KMS-11 (cell line): ENCODE measurements at regions not wholly inside any gene's neighbourhood (a gene's known extent, or its start where the extent isn't known, plus 50 kb on each side); places are given as distances from the start of the nearest gene placed in this dataset.

Experiments
- H2AFZ ChIP-seq: fragments of 200-600 bp; sonication (generic); 2 replicates; pipeline ENCODE4 v1.6.1; 2016; ENCODE audit warnings: antibody characterized with exemption, mixed run types, low read depth
- H3K27ac ChIP-seq: fragments of 200-600 bp; sonication (generic); 2 replicates; pipeline ENCODE4 v1.6.1; 2016; ENCODE audit warnings: mild to moderate bottlenecking, mixed run types
- H3K27me3 ChIP-seq: fragments of 200-600 bp; sonication (generic); 2 replicates; pipeline ENCODE4 v1.6.1; 2017; ENCODE audit warnings: mild to moderate bottlenecking, low read depth, mixed run types, moderate library complexity; ENCODE audit not compliant: insufficient read depth
- H3K36me3 ChIP-seq: fragments of 200-600 bp; sonication (generic); 2 replicates; pipeline ENCODE4 v1.6.1; 2017; ENCODE audit warnings: mild to moderate bottlenecking, mixed run types; ENCODE audit not compliant: insufficient read depth
- H3K4me1 ChIP-seq: fragments of 200-600 bp; sonication (generic); 2 replicates; pipeline ENCODE4 v1.6.1; 2016; ENCODE audit warnings: mild to moderate bottlenecking, low read depth, mixed run types; ENCODE audit not compliant: poor library complexity, severe bottlenecking
- H3K4me2 ChIP-seq: fragments of 200-600 bp; sonication (generic); 2 replicates; pipeline ENCODE4 v1.7.0; 2016; ENCODE audit warnings: mild to moderate bottlenecking, mixed run types
- H3K4me3 ChIP-seq: fragments of 200-600 bp; sonication (generic); IDR thresholded peaks from 2 replicates; pipeline ENCODE4 v1.6.1; 2017; ENCODE audit warnings: low read depth, low read length, mixed read lengths; ENCODE audit not compliant: insufficient read depth
- H3K79me2 ChIP-seq: fragments of 200-600 bp; sonication (generic); 2 replicates; pipeline ENCODE4 v1.6.1; 2016; ENCODE audit warnings: low read depth, mixed run types; ENCODE audit not compliant: insufficient read depth
- H3K9ac ChIP-seq: fragments of 200-600 bp; sonication (generic); 2 replicates; pipeline ENCODE4 v1.6.1; 2016; ENCODE audit warnings: mild to moderate bottlenecking, mixed run types
- H4K20me1 ChIP-seq: fragments of 200-600 bp; sonication (generic); 2 replicates; pipeline ENCODE4 v1.6.1; 2016; ENCODE audit warnings: mild to moderate bottlenecking, mixed run types; ENCODE audit not compliant: insufficient read depth
- TF ChIP-seq, protein P1 (sequence below): fragments of 200-600 bp; sonication (generic); conservative IDR thresholded peaks from 2 replicates; pipeline ENCODE4 v1.6.1; 2017; ENCODE audit warnings: low read depth, mild to moderate bottlenecking, antibody characterized with exemption, low read length, moderate library complexity, mixed read lengths

GRCh38 chr2:184203661-184204060 is 394.7 kb upstream of the ZNF804A start:
- TF ChIP-seq, protein P1, sequence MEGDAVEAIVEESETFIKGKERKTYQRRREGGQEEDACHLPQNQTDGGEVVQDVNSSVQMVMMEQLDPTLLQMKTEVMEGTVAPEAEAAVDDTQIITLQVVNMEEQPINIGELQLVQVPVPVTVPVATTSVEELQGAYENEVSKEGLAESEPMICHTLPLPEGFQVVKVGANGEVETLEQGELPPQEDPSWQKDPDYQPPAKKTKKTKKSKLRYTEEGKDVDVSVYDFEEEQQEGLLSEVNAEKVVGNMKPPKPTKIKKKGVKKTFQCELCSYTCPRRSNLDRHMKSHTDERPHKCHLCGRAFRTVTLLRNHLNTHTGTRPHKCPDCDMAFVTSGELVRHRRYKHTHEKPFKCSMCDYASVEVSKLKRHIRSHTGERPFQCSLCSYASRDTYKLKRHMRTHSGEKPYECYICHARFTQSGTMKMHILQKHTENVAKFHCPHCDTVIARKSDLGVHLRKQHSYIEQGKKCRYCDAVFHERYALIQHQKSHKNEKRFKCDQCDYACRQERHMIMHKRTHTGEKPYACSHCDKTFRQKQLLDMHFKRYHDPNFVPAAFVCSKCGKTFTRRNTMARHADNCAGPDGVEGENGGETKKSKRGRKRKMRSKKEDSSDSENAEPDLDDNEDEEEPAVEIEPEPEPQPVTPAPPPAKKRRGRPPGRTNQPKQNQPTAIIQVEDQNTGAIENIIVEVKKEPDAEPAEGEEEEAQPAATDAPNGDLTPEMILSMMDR: no peak
- H3K79me2 ChIP-seq: no peaks in the 10 kb centered on the region
- H3K27me3 ChIP-seq: no peaks in the 10 kb centered on the region
- H3K36me3 ChIP-seq: no peaks in the 10 kb centered on the region; the same call in 1 of the 2 replicates
- no peaks in the 10 kb centered on the region for H4K20me1 ChIP-seq
- no peak overlapping the region for H3K4me2 ChIP-seq
- no peaks in the 10 kb centered on the region for H3K4me1 ChIP-seq
- H2AFZ ChIP-seq: no peak overlapping the region
- H3K4me3 ChIP-seq: no peak overlapping the region
- H3K9ac ChIP-seq: no peak overlapping the region
- H3K27ac ChIP-seq: no peak overlapping the region

- Histone ChIP-seq H4K20me1 (no peaks in the 10 kb centered on the region), H3K4me3 (no peak overlapping the region), H2AFZ (no peak overlapping the region), H3K4me1 (no peaks in the 10 kb centered on the region), H3K27me3 (no peaks in the 10 kb centered on the region), H3K27ac (no peak overlapping the region), H3K4me2 (no peak overlapping the region), H3K36me3 (no peaks in the 10 kb centered on the region; the same call in 1 of the 2 replicates), H3K79me2 (no peaks in the 10 kb centered on the region), H3K9ac (no peak overlapping the region)
- TF ChIP-seq, protein P1: no peak
These were observed 393.2 kb upstream of the ZNF804A start for GRCh38 chr2:184205048-184205596.

DNA sequence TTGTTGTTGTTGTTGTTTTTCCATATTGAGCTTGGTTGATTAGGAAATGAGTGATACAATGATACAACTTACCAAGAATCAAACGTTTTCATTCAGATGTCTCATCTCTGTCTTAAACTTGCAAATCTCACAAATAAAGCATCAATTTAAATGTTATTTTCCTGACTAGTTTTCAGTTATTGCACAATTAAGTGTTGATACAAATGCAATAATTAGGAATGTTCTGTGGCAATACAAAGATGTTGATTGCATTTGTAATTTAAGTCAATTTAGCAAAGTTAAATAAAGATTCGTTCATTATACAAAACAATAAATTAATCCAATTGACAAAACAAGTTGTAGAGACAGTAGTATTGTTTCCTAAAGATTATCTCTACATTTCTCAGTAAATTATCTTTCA is 392.3 kb upstream of the ZNF804A start:
- Histone ChIP-seq H3K79me2 (no peaks in the 10 kb centered on the region), H3K27me3 (no peaks in the 10 kb centered on the region), H3K4me2 (no peak overlapping the region), H3K4me1 (no peaks in the 10 kb centered on the region), H3K27ac (no peak overlapping the region), H3K4me3 (no peak overlapping the region), H3K36me3 (no peaks in the 10 kb centered on the region), H4K20me1 (no peaks in the 10 kb centered on the region), H3K9ac (no peak overlapping the region), H2AFZ (no peak overlapping the region)
- TF ChIP-seq, protein P1: no peak

GRCh38 chr2:184210329-184210728 is 388.0 kb upstream of the ZNF804A start:
- H3K36me3 ChIP-seq: no peaks in the 10 kb centered on the region
- no peak overlapping the region for H3K27ac ChIP-seq
- H3K9ac ChIP-seq: no peak overlapping the region
- no peak overlapping the region for H2AFZ ChIP-seq
- H3K4me3 ChIP-seq: no peak overlapping the region
- peaks cover 3% of the 10 kb centered on the region for H3K4me1 ChIP-seq
- TF ChIP-seq, protein P1: no peak
- H3K79me2 ChIP-seq: no peaks in the 10 kb centered on the region
- no peak overlapping the region for H3K4me2 ChIP-seq
- H4K20me1 ChIP-seq: no peaks in the 10 kb centered on the region
- no peaks in the 10 kb centered on the region for H3K27me3 ChIP-seq
